MM.1S (cell line): ENCODE measurements at regions not wholly inside any gene's neighbourhood (a gene's known extent, or its start where the extent isn't known, plus 50 kb on each side); places are given as distances from the start of the nearest gene placed in this dataset.

ENCODE experiments used
- CTCF ChIP-seq: fragments of 300-600 bp; sonication (generic); IDR thresholded peaks from 2 replicates; pipeline ENCODE4 v1.5.1; 2016; ENCODE audit warnings: antibody characterized with exemption, low read length, mixed read lengths
- EZH2 ChIP-seq: fragments of 300-600 bp; sonication (generic); optimal IDR thresholded peaks from 2 replicates; pipeline ENCODE3; 2017; ENCODE audit warnings: low read depth, mild to moderate bottlenecking, antibody characterized with exemption, low read length, mixed read lengths
- EZH2phosphoT487 ChIP-seq: fragments of 300-600 bp; sonication (generic); IDR thresholded peaks from 2 replicates; pipeline ENCODE4 v1.6.1; 2018; ENCODE audit warnings: antibody characterized with exemption, low read length

GRCh38 chr13:50267917-50268316, 252.7 kb downstream of the KCNRG start:
- TF ChIP-seq EZH2, result no peak
- no peak for TF ChIP-seq CTCF
- TF ChIP-seq EZH2phosphoT487, result no peak
